GM12875 (cell line): ENCODE measurements at regions not wholly inside any gene's neighbourhood (a gene's known extent, or its start where the extent isn't known, plus 50 kb on each side); places are given as distances from the start of the nearest gene placed in this dataset.

Experiments used
- H3K4me3 ChIP-seq: one replicate; pipeline ENCODE4 v1.5.1; 2011; ENCODE audit warnings: low read depth, low read length, control low read depth
- TF ChIP-seq, protein P1 (sequence below): IDR thresholded peaks from 2 replicates; pipeline ENCODE4 v1.5.1; 2011; ENCODE audit warnings: low read depth, mild to moderate bottlenecking, control low read depth, inconsistent platforms, low read length, moderate library complexity, borderline replicate concordance; ENCODE audit not compliant: insufficient read depth

DNA sequence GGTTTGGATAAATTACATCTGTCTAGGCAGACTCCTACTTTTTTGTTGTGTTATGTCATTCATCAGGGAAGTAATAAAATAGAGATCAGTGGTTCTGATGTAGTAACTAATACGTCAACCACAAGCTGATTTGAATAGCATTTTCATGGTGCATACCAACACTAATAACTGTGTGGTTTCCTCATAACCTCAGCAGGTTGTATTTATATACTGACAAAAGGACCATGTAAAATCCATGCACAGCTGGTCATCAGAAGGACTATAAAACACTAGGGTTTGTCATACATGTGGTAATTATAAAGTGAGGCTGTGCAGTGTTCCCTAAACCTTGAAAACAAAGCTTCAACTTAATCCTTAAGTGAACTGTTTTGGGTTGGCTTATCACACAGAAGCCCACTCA lies 216.8 kb upstream of the RBMS3 start:
- no peak overlapping the region for H3K4me3 ChIP-seq
- TF ChIP-seq, protein P1, sequence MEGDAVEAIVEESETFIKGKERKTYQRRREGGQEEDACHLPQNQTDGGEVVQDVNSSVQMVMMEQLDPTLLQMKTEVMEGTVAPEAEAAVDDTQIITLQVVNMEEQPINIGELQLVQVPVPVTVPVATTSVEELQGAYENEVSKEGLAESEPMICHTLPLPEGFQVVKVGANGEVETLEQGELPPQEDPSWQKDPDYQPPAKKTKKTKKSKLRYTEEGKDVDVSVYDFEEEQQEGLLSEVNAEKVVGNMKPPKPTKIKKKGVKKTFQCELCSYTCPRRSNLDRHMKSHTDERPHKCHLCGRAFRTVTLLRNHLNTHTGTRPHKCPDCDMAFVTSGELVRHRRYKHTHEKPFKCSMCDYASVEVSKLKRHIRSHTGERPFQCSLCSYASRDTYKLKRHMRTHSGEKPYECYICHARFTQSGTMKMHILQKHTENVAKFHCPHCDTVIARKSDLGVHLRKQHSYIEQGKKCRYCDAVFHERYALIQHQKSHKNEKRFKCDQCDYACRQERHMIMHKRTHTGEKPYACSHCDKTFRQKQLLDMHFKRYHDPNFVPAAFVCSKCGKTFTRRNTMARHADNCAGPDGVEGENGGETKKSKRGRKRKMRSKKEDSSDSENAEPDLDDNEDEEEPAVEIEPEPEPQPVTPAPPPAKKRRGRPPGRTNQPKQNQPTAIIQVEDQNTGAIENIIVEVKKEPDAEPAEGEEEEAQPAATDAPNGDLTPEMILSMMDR: no peak

DNA sequence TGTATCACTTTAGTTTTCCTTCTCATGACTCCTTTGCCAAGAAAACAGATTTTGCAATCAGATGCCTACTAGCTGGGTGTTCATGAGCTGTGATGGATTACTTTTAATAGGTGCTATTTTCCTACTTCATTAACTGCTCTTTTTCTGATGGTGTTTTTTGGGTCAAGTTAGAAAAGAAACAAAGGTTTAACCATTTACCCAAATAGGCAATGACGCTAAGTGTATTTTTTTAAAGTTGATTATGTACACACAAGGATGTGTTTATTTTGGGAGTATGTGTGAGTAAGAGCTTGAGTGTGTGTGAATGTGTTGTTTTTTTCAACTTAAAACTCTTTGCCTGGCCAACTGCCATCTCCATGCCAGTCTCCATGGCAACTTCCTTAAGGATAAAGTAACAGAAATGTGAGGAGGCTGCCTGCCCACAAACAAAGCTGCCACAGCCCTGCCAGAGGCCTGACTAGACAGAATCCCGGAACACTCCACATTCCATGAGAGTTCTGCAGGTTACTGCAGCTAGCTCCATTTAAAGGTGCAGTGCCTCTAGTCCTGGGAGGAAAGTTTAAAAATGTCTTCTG lies 215.6 kb upstream of the RBMS3 start:
- TF ChIP-seq, protein P1: no peak
- no peak overlapping the region for H3K4me3 ChIP-seq

DNA sequence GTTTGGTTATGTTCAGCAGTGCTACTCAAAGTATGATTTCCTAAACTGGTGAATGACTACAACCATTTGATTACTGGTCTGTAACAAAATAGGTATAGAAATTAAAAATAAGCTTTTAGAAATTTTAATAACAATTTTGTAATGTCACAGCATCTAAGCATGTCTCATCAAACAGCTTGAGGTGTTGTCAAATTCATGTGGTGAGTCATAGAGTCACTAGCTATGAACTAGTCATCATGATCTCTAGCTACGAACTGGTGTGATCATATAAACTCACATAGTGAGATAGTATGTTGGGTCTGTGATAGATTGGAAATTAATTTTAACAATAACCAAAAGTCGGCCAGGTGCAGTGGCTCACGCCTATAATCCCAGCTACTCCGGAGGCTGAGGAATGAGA lies 213.9 kb upstream of the RBMS3 start:
- TF ChIP-seq, protein P1: no peak
- no peak overlapping the region for H3K4me3 ChIP-seq

DNA sequence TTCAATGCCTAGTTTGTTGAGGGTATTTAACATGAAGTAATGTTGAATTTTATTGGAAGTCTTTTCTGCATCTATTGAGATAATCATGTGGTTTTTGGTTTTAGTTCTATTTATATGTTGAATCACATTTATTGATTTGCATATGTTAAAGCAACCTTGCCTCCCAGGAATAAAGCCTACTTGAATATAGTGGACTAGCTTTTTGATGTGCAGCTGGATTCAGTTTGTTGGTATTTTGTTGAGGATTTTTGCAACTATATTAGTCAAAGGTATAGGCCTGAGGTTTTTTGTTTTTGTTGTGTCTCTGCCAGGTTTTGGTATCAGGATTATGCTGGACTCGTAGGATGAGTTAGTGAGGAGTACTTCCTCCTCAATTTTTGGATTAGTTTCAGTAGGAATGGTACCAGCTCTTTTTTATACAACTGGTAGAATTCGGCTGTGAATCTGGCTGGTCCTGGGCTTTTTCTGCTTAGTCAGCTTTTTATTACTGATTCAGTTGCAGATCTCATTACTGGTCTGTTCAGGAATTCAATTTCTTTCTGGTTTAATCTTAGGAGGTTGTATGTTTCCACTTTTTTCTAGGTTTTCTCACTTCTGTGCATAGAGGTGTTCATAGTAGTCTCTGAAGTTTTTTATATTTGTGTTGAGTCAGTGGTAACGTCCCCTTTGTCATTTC lies 209.8 kb upstream of the RBMS3 start:
- no peak overlapping the region for H3K4me3 ChIP-seq
- TF ChIP-seq, protein P1: no peak

DNA sequence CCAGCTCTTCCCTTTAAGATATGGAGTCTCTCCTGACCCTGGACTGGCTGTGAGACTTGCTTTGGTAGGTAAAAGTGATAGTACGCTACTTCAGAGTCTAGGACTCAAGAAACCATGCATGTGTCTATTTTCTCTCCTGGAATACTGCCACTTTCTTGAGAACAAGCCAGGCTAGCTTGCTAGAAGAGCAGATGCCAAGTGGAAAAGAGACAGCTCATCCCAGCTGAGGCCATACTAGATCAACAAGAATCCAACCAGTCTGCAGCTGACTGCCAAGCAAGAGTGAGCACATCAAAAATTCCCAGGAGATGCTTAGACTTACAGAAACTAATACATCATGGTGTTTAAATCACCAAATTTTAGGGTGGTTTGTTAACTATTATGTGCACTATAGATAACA lies 208.3 kb upstream of the RBMS3 start:
- TF ChIP-seq, protein P1: no peak
- H3K4me3 ChIP-seq: no peak overlapping the region

DNA sequence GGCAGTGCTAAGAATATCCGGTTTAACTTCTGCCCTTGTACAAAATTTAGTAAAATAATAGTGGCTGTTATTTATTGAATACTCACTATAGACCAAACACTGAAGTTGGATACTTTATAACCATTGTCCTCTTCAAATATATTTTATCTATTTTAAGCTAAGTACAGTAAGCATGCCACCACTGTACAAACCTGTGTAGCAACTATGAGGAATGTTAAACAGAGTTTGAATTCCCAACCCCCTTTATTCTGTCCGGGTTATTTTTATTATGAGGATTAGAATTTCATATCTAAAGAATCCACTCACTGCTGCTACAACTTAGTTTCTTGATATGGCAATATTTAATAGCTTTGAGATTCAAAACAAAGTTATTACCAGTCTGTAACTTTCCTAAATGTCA lies 203.5 kb upstream of the RBMS3 start:
- TF ChIP-seq, protein P1: no peak
- no peak overlapping the region for H3K4me3 ChIP-seq

GRCh38 chr3:29079358-29079757 lies 201.5 kb upstream of the RBMS3 start:
- TF ChIP-seq, protein P1: no peak
- no peak overlapping the region for H3K4me3 ChIP-seq
